ENCODE measurements at regions not wholly inside any gene's neighbourhood (a gene's known extent, or its start where the extent isn't known, plus 50 kb on each side); places are given as distances from the start of the nearest gene placed in this dataset.

- no peak for DNase-seq
Measured at GRCh38 chr13:62092536-62092935, 676.9 kb upstream of the PCDH20 start.

GRCh38 chr13:62088165-62088564, 672.5 kb upstream of the PCDH20 start:
- DNase-seq: no peak

GRCh38 chr13:62087124-62087523, 671.5 kb upstream of the PCDH20 start:
- no peak for DNase-seq

- DNase-seq: no peak
Measured at GRCh38 chr13:62085337-62086229, 669.9 kb upstream of the PCDH20 start.

- no peak for DNase-seq
Measured at GRCh38 chr13:62084728-62085127, 669.1 kb upstream of the PCDH20 start.

GRCh38 chr13:62067821-62068220, 652.2 kb upstream of the PCDH20 start:
- no peak for DNase-seq

- DNase-seq: no peak
Measured at GRCh38 chr13:62065016-62065415, 649.4 kb upstream of the PCDH20 start.

- DNase-seq: no peak
Measured at GRCh38 chr13:62061751-62062150, 646.1 kb upstream of the PCDH20 start.

GRCh38 chr13:62060570-62060969, 644.9 kb upstream of the PCDH20 start:
- DNase-seq: no peak

GRCh38 chr13:62057286-62057685, 641.6 kb upstream of the PCDH20 start:
- peak; percentile 38 for DNase-seq

- DNase-seq: no peak
Measured at GRCh38 chr13:62049992-62050391, 634.3 kb upstream of the PCDH20 start.

GRCh38 chr13:62046512-62046911, 630.9 kb upstream of the PCDH20 start:
- no peak for DNase-seq

- DNase-seq: no peak
Measured at GRCh38 chr13:62043600-62043999, 628.0 kb upstream of the PCDH20 start.

GRCh38 chr13:62040806-62041205, 625.2 kb upstream of the PCDH20 start:
- no peak for DNase-seq

- no peak for DNase-seq
Measured at GRCh38 chr13:62040078-62040477, 624.4 kb upstream of the PCDH20 start.

- DNase-seq: no peak
Measured at GRCh38 chr13:62038214-62038613, 622.6 kb upstream of the PCDH20 start.

- no peak for DNase-seq
Measured at GRCh38 chr13:62035981-62036380, 620.3 kb upstream of the PCDH20 start.

GRCh38 chr13:62033934-62034333, 618.3 kb upstream of the PCDH20 start:
- no peak for DNase-seq

GRCh38 chr13:62022369-62022768, 606.7 kb upstream of the PCDH20 start:
- no peak for DNase-seq

- no peak for DNase-seq
Measured at GRCh38 chr13:62019858-62020257, 604.2 kb upstream of the PCDH20 start.

GRCh38 chr13:62014299-62014698, 598.6 kb upstream of the PCDH20 start:
- DNase-seq: peak; percentile 50

- no peak for DNase-seq
Measured at GRCh38 chr13:62003452-62003851, 587.8 kb upstream of the PCDH20 start.

GRCh38 chr13:61994174-61994573, 578.5 kb upstream of the PCDH20 start:
- DNase-seq: no peak

GRCh38 chr13:61989978-61990377, 574.3 kb upstream of the PCDH20 start:
- no peak for DNase-seq

- DNase-seq: no peak
Measured at GRCh38 chr13:61988810-61989209, 573.2 kb upstream of the PCDH20 start.
